ENCODE measurements at regions not wholly inside any gene's neighbourhood (a gene's known extent, or its start where the extent isn't known, plus 50 kb on each side); places are given as distances from the start of the nearest gene placed in this dataset.
"Not testable (repeated sequence)": the region's sequence is repeated elsewhere in the genome, so short reads cannot be mapped to it uniquely, and the experiment has no call there.

GRCh38 chr1:143764831-143765230 is 207.0 kb downstream of the FAM72C start:
- not testable (repeated sequence) for DNase-seq (ENCODE audit: low spot score)

- not testable (repeated sequence) for DNase-seq (ENCODE audit: low spot score)
These were observed 211.4 kb downstream of the FAM72C start for GRCh38 chr1:143760366-143760765.

GRCh38 chr1:143755961-143756360 is 215.8 kb downstream of the FAM72C start:
- not testable (repeated sequence) for DNase-seq (ENCODE audit: low spot score)

GRCh38 chr1:143748906-143749305 is 222.9 kb downstream of the FAM72C start:
- no peak for DNase-seq (ENCODE audit: low spot score)

GRCh38 chr1:143736562-143736961 is 235.2 kb downstream of the FAM72C start:
- no peak for DNase-seq (ENCODE audit: low spot score)

GRCh38 chr1:143735764-143736461 is 235.9 kb downstream of the FAM72C start:
- no peak for DNase-seq (ENCODE audit: low spot score)

- not testable (repeated sequence) for DNase-seq (ENCODE audit: low spot score)
These were observed 237.5 kb downstream of the FAM72C start for GRCh38 chr1:143734261-143734660.

GRCh38 chr1:143730890-143731289 is 240.9 kb downstream of the FAM72C start:
- DNase-seq (ENCODE audit: low spot score) = not testable (repeated sequence)

GRCh38 chr1:143729449-143730111 is 242.2 kb downstream of the FAM72C start:
- not testable (repeated sequence) for DNase-seq (ENCODE audit: low spot score)

- DNase-seq (ENCODE audit: low spot score) = not testable (repeated sequence)
These were observed 242.9 kb downstream of the FAM72C start for GRCh38 chr1:143728802-143729448.

GRCh38 chr1:143727263-143727662 is 244.5 kb downstream of the FAM72C start:
- no peak for DNase-seq (ENCODE audit: low spot score)

GRCh38 chr1:143721024-143721373 is 250.8 kb downstream of the FAM72C start:
- no peak for DNase-seq (ENCODE audit: low spot score)

GRCh38 chr1:143720087-143721023 is 251.4 kb downstream of the FAM72C start:
- no peak for DNase-seq (ENCODE audit: low spot score)

GRCh38 chr1:143718524-143718923 is 253.3 kb downstream of the FAM72C start:
- DNase-seq (ENCODE audit: low spot score) = no peak

GRCh38 chr1:143718021-143718420 is 253.8 kb downstream of the FAM72C start:
- DNase-seq (ENCODE audit: low spot score) = no peak

GRCh38 chr1:143717434-143717833 is 254.4 kb downstream of the FAM72C start:
- DNase-seq (ENCODE audit: low spot score) = no peak

GRCh38 chr1:143714913-143715312 is 256.9 kb downstream of the FAM72C start:
- DNase-seq (ENCODE audit: low spot score) = not testable (repeated sequence)

- not testable (repeated sequence) for DNase-seq (ENCODE audit: low spot score)
These were observed 262.1 kb downstream of the FAM72C start for GRCh38 chr1:143709606-143710259.

- not testable (repeated sequence) for DNase-seq (ENCODE audit: low spot score)
These were observed 269.0 kb downstream of the FAM72C start for GRCh38 chr1:143702739-143703138.

GRCh38 chr1:143699731-143700130 is 272.1 kb downstream of the FAM72C start:
- no peak for DNase-seq (ENCODE audit: low spot score)

GRCh38 chr1:143699115-143699514 is 272.7 kb downstream of the FAM72C start:
- no peak for DNase-seq (ENCODE audit: low spot score)
